ENCODE measurements at regions not wholly inside any gene's neighbourhood (a gene's known extent, or its start where the extent isn't known, plus 50 kb on each side); places are given as distances from the start of the nearest gene placed in this dataset.

- H2AFZ ChIP-seq (ENCODE audit: low read length): no peak overlapping the region
- H3K4me2 ChIP-seq (ENCODE audit: low read length): no peak overlapping the region
- H3K4me1 ChIP-seq (ENCODE audit: insufficient read depth, low read length): no peaks in the 10 kb centered on the region
- no peak overlapping the region for H3K4me3 ChIP-seq (ENCODE audit: low read length)
- H3K9me2 ChIP-seq (replicated peaks; ENCODE audit: low read length): no peaks in the 10 kb centered on the region
- H3K27me3 ChIP-seq (ENCODE audit: low read length): no peaks in the 10 kb centered on the region
- no peak for ATAC-seq
- TF ChIP-seq EZH2 (IDR thresholded peaks at IDR 0.05; ENCODE audit: low read length, unreplicated experiment): no peak
- no peaks in the 10 kb centered on the region for H3K79me2 ChIP-seq (ENCODE audit: low read length)
- H3K27ac ChIP-seq (ENCODE audit: low read length): no peak overlapping the region
- no peaks in the 10 kb centered on the region for H3F3A ChIP-seq (ENCODE audit: low read length, unreplicated experiment)
- H3K9me3 ChIP-seq (ENCODE audit: low read length): no peaks in the 10 kb centered on the region
- no peak for DNase-seq
- ChIA-PET POLR2A (ENCODE audit: unreplicated experiment) (no interaction called here), CTCF (no interaction called here)
- H4K20me1 ChIP-seq (ENCODE audit: low read length): no peaks in the 10 kb centered on the region
- intact Hi-C loops (cut with micrococcal nuclease): no loop called here
- H3K9ac ChIP-seq (ENCODE audit: low read length): no peak overlapping the region
- no TSS peak for BruUV-seq (replicated peaks)
- H3K36me3 ChIP-seq (ENCODE audit: low read depth, low read length): no peaks in the 10 kb centered on the region
These were observed 1062.3 kb upstream of the CDH10 start for GRCh38 chr5:25707093-25707492.

DNA sequence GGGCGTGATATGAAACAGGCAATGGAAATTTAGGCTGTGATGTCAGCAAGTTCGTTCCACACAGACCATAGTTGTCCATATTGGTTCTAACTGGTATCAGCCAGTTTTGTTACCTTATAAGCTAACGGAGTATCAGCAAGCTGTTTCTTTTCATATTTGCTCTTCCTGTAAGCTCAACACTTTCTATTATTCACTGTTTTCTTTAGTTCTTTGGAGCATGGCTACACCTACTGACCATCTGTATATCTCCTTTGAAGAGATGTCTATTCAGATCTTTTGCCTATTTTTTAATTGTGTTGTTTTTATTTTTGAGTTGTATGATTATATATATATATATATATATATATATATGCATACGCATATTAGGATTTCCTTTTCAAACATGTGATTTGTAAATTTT, 1057.2 kb upstream of the CDH10 start:
- TF ChIP-seq EZH2 (IDR thresholded peaks at IDR 0.05; ENCODE audit: low read length, unreplicated experiment): no peak
- no peak for TF ChIP-seq CTCF (conservative IDR thresholded peaks at IDR 0.05; ENCODE audit: low read depth, low read length)
- no peak for TF ChIP-seq EZH2phosphoT487 (IDR thresholded peaks at IDR 0.05; ENCODE audit: borderline replicate concordance, low read length)
- Histone ChIP-seq H3K4me2 (ENCODE audit: low read length) (no peak overlapping the region), H3K4me3 (ENCODE audit: low read length) (no peak overlapping the region), H3F3A (ENCODE audit: low read length, unreplicated experiment) (no peaks in the 10 kb centered on the region), H4K20me1 (ENCODE audit: low read length) (no peaks in the 10 kb centered on the region), H3K9me3 (ENCODE audit: low read length) (no peaks in the 10 kb centered on the region), H3K9me2 (replicated peaks; ENCODE audit: low read length) (no peaks in the 10 kb centered on the region), H3K79me2 (ENCODE audit: low read length) (no peaks in the 10 kb centered on the region), H3K27me3 (ENCODE audit: low read length) (no peaks in the 10 kb centered on the region), H2AFZ (ENCODE audit: low read length) (no peak overlapping the region), H3K27ac (ENCODE audit: low read length) (no peak overlapping the region), H3K4me1 (ENCODE audit: insufficient read depth, low read length) (no peaks in the 10 kb centered on the region), H3K36me3 (ENCODE audit: low read depth, low read length) (no peaks in the 10 kb centered on the region), H3K9ac (ENCODE audit: low read length) (no peak overlapping the region)
- ATAC-seq (no peak), DNase-seq (no peak)
- no TSS peak for BruUV-seq (replicated peaks)
- ChIA-PET CTCF (no interaction called here), POLR2A (ENCODE audit: unreplicated experiment) (no interaction called here)
- intact Hi-C loops (cut with micrococcal nuclease): no loop called here

GRCh38 chr5:25694801-25695200, 1050.0 kb upstream of the CDH10 start:
- intact Hi-C loops (cut with micrococcal nuclease): no loop called here
- DNase-seq (no peak), ATAC-seq (no peak)
- ChIA-PET CTCF (no interaction called here), POLR2A (ENCODE audit: unreplicated experiment) (no interaction called here)
- Histone ChIP-seq H3K4me2 (ENCODE audit: low read length) (no peak overlapping the region), H3K27me3 (ENCODE audit: low read length) (no peaks in the 10 kb centered on the region), H3K4me3 (ENCODE audit: low read length) (no peak overlapping the region), H3K9me3 (ENCODE audit: low read length) (no peaks in the 10 kb centered on the region), H3F3A (ENCODE audit: low read length, unreplicated experiment) (no peaks in the 10 kb centered on the region), H3K9me2 (replicated peaks; ENCODE audit: low read length) (no peaks in the 10 kb centered on the region), H3K79me2 (ENCODE audit: low read length) (no peaks in the 10 kb centered on the region), H3K4me1 (ENCODE audit: insufficient read depth, low read length) (no peaks in the 10 kb centered on the region), H2AFZ (ENCODE audit: low read length) (peak overlapping the region; percentile 20; the same call in 1 of the 2 replicates), H3K36me3 (ENCODE audit: low read depth, low read length) (no peaks in the 10 kb centered on the region), H4K20me1 (ENCODE audit: low read length) (no peaks in the 10 kb centered on the region), H3K9ac (ENCODE audit: low read length) (no peak overlapping the region), H3K27ac (ENCODE audit: low read length) (no peak overlapping the region)
- TF ChIP-seq CTCF (conservative IDR thresholded peaks at IDR 0.05; ENCODE audit: low read depth, low read length) (no peak), EZH2phosphoT487 (IDR thresholded peaks at IDR 0.05; ENCODE audit: borderline replicate concordance, low read length) (no peak), EZH2 (IDR thresholded peaks at IDR 0.05; ENCODE audit: low read length, unreplicated experiment) (no peak)
- BruUV-seq (replicated peaks): no TSS peak
